HG03135 (cell line): ENCODE measurements at regions not wholly inside any gene's neighbourhood (a gene's known extent, or its start where the extent isn't known, plus 50 kb on each side); places are given as distances from the start of the nearest gene placed in this dataset.
"Not testable (repeated sequence)": the region's sequence is repeated elsewhere in the genome, so short reads cannot be mapped to it uniquely, and the experiment has no call there.

Experiments used
- ATAC-seq: cut with Tn5 transposase; IDR thresholded peaks from one replicate; pipeline ENCODE4 v1.9.1; 2021; ENCODE audit warnings: mild to moderate bottlenecking, moderate library complexity; ENCODE audit not compliant: unreplicated experiment

- ATAC-seq, result no peak
These were observed 232.2 kb upstream of the VLDLR start for GRCh38 chr9:2389404-2389803.

DNA sequence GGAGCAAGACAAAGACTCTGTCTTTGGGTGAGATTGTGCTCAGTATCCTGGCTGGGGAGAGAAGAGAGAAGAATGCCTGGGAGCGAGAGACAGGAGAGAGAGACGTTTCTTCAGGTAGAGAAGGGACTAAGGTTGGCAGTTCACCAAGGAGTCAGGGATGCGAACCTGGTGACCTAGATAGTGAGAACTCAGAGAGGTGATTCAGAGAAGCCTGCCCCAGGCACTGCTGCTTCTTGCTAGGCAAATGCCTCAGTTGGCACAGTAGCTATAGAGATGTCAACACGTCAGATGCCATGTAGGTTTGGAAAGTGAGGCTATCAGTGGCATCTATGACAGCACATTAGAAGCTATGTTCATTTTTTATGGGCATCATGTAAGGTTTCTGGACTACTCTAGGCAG lies 231.6 kb upstream of the VLDLR start:
- no peak for ATAC-seq

DNA sequence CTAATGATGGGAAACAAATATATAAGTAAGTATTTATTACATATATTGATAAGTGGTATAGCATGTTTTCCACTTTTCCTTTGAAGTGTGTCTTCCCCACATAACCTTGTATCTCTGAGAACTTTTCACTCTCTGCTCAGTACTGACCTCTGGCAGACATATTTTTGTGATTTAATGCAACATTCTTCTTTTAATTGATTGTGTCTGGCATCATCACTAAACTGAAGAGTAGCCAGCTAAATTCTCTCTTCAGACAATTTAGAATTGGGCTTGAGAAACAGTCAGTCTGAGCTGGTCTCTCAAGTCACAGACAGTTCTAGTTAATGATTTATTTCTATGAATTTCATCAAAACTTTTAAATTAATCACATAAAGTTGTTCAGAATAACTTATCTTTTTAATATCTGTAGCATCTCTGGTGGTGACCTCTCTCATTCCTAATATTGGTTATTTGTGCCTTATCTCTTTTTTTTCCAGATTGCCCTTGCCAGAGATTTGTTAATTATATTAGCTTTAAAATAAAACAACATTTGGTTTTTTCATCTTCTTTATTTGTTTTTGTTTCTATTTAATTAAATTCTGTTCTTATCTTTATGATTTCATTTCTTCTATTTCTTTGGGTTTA lies 230.0 kb upstream of the VLDLR start:
- not testable (repeated sequence) for ATAC-seq

DNA sequence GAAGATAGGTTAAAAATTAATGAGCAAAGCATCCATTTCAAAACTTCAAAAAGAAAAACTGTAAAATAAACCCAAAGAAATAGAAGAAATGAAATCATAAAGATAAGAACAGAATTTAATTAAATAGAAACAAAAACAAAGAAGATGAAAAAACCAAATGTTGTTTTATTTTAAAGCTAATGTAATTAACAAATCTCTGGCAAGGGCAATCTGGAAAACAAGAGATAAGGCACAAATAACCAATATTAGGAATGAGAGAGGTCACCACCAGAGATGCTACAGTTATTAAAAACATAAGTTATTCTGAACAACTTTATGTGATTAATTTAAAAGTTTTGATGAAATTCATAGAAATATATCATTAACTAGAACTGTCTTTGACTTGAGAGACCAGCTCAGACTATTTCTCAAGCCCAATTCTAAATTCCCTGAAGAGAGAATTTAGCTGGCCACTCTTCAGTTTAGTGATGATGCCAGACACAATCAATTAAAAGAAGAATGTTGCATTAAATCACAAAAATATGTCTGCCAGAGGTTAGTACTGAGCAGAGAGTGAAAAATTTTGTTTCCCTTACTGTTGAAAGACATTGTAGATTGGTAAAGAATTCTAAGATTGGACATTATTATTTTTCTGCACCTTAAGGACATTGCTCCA lies 227.4 kb upstream of the VLDLR start:
- ATAC-seq, result not testable (repeated sequence)

GRCh38 chr9:2395814-2396612 lies 225.6 kb upstream of the VLDLR start:
- no peak for ATAC-seq

GRCh38 chr9:2396622-2397285 lies 224.8 kb upstream of the VLDLR start:
- ATAC-seq, result no peak

- ATAC-seq, result not testable (repeated sequence)
These were observed 223.7 kb upstream of the VLDLR start for GRCh38 chr9:2397875-2398274.

DNA sequence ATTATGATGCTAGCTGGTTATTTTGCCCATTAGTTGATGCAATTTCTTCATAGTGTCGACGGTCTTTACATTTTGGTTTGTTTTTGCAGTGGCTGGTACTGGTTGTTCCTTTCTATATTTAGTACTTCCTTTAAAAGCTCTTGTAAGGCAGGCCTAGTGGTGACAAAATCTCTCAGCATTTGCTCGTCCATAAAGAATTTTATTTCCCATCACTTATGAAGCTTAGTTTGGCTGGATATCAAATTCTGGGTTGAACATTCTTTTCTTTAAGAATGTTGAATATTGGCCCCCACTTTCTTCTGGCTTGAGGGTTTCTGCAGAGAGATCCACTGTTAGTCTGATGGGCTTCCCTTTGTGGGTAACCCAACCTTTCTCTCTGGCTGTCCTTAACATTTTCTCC lies 219.8 kb upstream of the VLDLR start:
- not testable (repeated sequence) for ATAC-seq

DNA sequence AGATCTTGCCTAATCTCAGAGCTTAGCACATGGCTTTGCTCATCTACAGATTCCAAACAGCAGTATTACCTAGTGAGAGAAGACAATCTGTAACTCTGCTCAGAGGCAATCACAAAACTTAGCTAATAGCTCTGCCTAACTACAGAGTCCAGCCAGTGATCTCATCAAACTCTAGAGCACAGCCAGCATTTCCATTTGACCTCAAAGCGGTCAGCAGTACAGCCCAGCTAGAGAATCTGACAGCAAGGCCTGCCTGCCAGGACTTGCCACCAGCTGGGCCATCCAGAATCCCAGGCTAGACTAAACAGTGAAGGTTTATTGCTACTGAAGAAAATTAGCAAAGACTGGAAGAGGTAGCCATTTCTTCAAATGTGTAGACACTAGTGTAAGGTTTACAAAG lies 217.9 kb upstream of the VLDLR start:
- ATAC-seq, result no peak

DNA sequence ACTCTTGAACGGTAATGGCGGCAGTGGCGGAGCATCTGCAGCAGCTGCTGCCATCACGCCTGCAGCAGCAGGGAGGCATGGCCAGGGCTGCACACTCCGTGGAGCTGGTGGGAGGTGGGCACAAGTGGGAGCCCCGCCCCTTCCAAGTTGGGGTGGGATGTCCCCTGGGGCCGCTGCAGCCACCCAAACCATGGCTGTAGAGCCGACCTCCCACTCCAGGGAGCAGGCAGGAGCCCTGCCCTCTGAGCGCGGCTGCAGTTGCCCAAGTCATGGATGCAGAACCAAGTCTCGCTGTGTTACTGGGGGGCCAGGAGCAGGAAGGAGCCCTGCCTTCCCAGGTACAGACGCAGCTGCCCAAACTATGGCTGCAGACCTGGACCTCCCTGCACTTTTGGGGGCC lies 215.3 kb upstream of the VLDLR start:
- ATAC-seq, result no peak

- ATAC-seq, result no peak
These were observed 214.1 kb upstream of the VLDLR start for GRCh38 chr9:2407450-2407849.

DNA sequence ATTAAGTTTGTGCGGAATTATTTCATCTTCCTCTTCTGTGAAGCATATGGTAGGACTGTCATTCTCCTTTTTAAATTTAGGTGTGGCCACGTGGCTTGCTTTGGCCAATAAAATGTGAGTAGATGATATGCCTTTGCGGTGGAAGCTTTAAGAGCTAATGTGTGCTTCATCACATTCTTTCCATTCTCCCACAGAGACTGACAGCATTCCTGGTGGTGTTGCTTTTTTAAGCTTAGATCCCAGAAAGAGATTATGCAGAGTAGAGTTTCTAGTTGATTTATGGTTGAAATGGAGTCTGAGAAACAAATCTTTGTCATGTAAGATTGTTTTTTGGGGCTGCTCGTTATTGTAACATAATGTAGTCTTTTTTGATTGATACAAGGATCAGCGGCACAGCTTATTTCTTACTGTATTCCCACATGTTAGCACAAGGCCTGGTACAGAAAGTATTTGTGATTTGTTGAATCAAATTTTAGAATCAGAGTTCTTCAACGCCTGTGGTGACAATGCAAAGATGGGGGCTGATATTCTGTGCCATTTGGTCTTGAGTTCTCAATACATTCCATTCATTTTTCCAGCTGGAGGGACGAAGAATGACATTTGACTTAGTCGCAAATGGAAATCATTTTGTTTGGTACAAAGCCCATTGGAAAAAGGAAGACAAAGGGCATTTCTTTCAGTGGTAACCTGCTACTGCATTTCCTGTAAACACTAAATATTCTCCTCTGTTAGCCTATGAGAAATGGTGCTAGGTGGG lies 209.9 kb upstream of the VLDLR start:
- ATAC-seq, result no peak

GRCh38 chr9:2413160-2413805 lies 208.3 kb upstream of the VLDLR start:
- ATAC-seq, result no peak

DNA sequence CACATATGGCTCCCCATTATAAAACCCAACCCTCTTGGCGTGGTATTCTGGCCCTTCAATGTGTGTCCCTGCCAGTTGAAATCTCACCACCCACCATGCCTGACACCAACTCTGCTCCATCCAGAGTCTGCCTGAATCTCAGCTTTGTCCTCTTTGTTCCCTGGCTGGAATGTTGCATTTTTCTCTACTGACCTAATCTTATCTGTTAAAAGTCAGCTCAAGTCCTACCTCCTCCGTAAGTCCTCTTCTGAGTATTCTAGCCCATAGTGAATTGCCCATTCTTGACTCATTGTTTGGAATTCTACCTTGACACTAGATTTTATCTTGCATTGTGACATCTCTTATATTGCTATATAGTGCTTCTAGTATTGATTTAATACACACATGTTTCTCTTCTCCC lies 207.1 kb upstream of the VLDLR start:
- ATAC-seq, result no peak

- ATAC-seq, result no peak
These were observed 206.3 kb upstream of the VLDLR start for GRCh38 chr9:2415326-2415725.

DNA sequence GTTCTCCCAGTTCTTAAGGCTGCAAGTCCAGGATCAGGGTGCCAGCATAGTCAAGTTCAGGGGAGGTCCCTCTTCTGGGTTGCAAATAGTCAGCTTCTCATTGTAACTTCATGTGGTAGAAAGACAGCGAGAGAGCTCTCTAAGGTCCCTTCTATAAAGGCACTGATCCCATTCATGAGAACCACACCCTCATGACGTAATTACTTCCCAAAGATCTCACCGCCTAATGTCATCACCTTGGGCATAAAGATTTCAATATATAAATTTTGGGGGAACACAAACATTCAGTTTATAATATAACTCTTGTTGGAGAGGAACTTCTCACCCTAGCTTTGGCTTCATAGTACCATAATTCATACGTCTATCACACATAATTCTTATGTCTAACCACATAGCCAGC lies 203.9 kb upstream of the VLDLR start:
- ATAC-seq, result no peak

- no peak for ATAC-seq
These were observed 203.0 kb upstream of the VLDLR start for GRCh38 chr9:2418619-2419018.

- ATAC-seq, result no peak
These were observed 202.2 kb upstream of the VLDLR start for GRCh38 chr9:2419347-2419746.

GRCh38 chr9:2420543-2420942 lies 201.0 kb upstream of the VLDLR start:
- ATAC-seq, result no peak

DNA sequence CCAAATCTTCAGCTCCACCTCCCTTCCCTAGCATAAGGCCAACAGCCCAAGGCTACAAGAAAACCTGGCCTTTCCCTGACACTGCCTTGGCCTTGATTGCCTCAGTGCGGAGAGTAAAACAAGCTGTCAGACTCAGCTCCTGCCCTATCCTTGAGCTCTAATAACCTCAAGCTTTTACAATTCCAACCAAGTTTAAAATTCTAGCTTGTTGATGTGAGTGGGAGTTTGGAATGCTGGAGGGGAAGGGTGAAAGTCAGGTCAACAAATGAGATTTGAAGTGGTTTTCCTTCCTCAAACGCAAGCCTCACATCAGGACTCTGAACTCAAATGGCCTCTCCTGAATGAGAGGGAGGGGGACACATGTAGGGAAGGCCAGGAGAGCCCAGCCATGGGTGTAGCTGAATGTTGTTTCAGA lies 197.0 kb upstream of the VLDLR start:
- ATAC-seq, result no peak
